ENCODE measurements at regions not wholly inside any gene's neighbourhood (a gene's known extent, or its start where the extent isn't known, plus 50 kb on each side); places are given as distances from the start of the nearest gene placed in this dataset.

DNA sequence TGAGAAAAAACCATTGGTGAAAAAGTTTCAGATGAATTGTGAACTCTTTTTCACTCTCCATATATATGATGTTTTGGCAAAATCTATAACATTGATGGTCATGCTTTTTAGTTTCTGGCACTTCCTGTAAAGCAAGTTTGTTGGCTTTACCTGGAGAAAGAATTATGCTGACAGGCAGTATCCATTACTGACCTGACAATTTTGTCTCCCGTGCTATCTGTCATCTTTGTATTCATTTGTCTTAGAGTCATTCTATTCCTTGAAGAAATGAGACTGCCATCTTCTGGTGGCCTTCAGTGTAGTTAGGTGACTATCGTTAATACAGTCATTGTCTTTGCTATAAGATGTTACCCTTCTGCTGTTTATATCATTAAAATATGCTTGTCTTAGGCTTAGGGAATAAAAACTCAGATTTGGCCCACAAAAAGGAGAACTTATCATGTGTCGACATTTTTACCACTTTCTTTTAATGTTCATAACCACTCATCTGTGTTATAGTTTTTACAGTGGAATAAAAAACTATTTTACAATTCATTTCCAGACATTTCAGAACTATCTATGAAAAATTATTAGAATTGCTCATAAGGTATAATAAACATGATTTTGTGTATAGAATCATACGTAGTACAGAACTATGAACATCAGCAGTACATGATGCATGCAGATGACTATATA, 707.0 kb downstream of the EPM2A start:
- peak in 3 of 14 experiments; percentile 29 to 36 (median 30) for DNase-seq
- Mint-ChIP-seq H3K36me3 (ENCODE audit: low read depth) (no peaks in the 10 kb centered on the region), H3K9me3 (no peaks in the 10 kb centered on the region), H3K27ac (no peak overlapping the region), H3K4me3 (no peak overlapping the region), H3K4me1 (ENCODE audit: low read depth) (no peaks in the 10 kb centered on the region), H3K27me3 (peaks cover 25% of the 10 kb centered on the region)
- Histone ChIP-seq H3K4me3 (ENCODE audit: low read length) (no peak overlapping the region), H3K27ac (ENCODE audit: low read depth in 1 of 2, low read length in 2 of 2) (no peak overlapping the region), H3K4me1 (ENCODE audit: insufficient read depth, low read length) (no peaks in the 10 kb centered on the region), H3K9me3 (ENCODE audit: control insufficient read depth in 1 of 2, insufficient read depth in 1 of 2, low read length in 2 of 2) (no peaks in the 10 kb centered on the region), H3K36me3 (ENCODE audit: insufficient read depth, low read length) (no peaks in the 10 kb centered on the region), H3K27me3 (ENCODE audit: control insufficient read depth in 1 of 2, insufficient read depth in 2 of 2, low read length in 2 of 2) (no peaks in the 10 kb centered on the region)
- ATAC-seq (ENCODE audit: poor library complexity) = peak; percentile 44
- POLR2A ChIA-PET = no interaction called here
- TF ChIP-seq, protein P1, sequence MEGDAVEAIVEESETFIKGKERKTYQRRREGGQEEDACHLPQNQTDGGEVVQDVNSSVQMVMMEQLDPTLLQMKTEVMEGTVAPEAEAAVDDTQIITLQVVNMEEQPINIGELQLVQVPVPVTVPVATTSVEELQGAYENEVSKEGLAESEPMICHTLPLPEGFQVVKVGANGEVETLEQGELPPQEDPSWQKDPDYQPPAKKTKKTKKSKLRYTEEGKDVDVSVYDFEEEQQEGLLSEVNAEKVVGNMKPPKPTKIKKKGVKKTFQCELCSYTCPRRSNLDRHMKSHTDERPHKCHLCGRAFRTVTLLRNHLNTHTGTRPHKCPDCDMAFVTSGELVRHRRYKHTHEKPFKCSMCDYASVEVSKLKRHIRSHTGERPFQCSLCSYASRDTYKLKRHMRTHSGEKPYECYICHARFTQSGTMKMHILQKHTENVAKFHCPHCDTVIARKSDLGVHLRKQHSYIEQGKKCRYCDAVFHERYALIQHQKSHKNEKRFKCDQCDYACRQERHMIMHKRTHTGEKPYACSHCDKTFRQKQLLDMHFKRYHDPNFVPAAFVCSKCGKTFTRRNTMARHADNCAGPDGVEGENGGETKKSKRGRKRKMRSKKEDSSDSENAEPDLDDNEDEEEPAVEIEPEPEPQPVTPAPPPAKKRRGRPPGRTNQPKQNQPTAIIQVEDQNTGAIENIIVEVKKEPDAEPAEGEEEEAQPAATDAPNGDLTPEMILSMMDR (IDR thresholded peaks at IDR 0.05) = peak; percentile 35
- intact Hi-C loops (cut with DNase I, micrococcal nuclease) = loop anchor here (2.0 to 10.0 kb wide), 3 partner anchors 443 to 1453 kb away; no protein-coding TSS in a partner anchor
- CTCF ChIA-PET = no interaction called here

DNA sequence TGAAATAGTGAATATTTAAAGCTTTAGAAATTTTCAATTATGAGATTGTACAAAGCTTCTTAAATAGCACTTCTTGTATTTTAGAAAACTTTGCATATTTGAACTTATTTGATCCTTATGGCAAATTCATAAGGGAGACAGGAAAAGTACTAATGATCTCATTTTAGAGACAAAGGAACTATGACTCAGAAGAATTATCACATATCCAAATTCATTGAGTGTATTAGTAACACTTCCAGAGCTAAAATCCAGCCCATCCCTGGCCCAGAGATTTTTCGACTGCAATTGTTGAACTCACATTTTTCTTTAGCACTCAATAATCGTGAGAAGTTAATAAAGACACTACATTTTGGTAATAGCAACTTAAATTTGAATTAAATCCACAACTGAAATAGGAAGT, 704.3 kb downstream of the EPM2A start:
- no peak overlapping the region for H3K4me3 Mint-ChIP-seq
- no peaks in the 10 kb centered on the region for H3K9me3 Mint-ChIP-seq
- peaks cover 42% of the 10 kb centered on the region for H3K27me3 Mint-ChIP-seq
- no peak for DNase-seq
- POLR2A ChIA-PET = no interaction called here
- Histone ChIP-seq H3K9me3 (ENCODE audit: control insufficient read depth in 1 of 2, insufficient read depth in 1 of 2, low read length in 2 of 2) (no peaks in the 10 kb centered on the region), H3K4me3 (ENCODE audit: low read length) (no peak overlapping the region), H3K27me3 (ENCODE audit: control insufficient read depth in 1 of 2, insufficient read depth in 2 of 2, low read length in 2 of 2) (no peaks in the 10 kb centered on the region), H3K27ac (ENCODE audit: low read depth in 1 of 2, low read length in 2 of 2) (no peak overlapping the region), H3K4me1 (ENCODE audit: insufficient read depth, low read length) (no peaks in the 10 kb centered on the region), H3K36me3 (ENCODE audit: insufficient read depth, low read length) (no peaks in the 10 kb centered on the region)
- H3K36me3 Mint-ChIP-seq (ENCODE audit: low read depth) = no peaks in the 10 kb centered on the region
- intact Hi-C loops (cut with DNase I, micrococcal nuclease) = no loop called here
- TF ChIP-seq, protein P1 (IDR thresholded peaks at IDR 0.05) = no peak
- ATAC-seq (ENCODE audit: poor library complexity) = no peak
- CTCF ChIA-PET = no interaction called here
- no peak overlapping the region for H3K27ac Mint-ChIP-seq
- no peaks in the 10 kb centered on the region for H3K4me1 Mint-ChIP-seq (ENCODE audit: low read depth)

DNA sequence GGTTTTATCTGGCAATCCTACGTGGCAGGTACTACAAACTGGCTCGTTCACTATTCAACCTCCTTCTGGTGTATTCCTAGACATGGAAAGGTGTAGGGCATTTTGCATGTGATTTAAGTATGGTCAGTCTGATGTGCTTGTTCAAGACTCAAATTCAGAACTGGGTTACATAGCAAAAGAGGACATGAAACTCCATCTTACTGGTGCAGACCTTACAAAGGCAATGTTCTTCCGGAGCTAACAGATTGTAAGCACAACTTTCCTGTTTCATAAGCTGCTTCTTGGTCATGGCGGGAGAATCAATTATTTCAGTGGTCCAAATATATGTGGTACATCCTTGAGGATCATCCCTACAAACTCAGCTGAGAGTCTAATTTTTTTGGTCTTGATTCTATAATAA, 703.4 kb downstream of the EPM2A start:
- Histone ChIP-seq H3K4me1 (ENCODE audit: insufficient read depth, low read length) (no peaks in the 10 kb centered on the region), H3K36me3 (ENCODE audit: insufficient read depth, low read length) (no peaks in the 10 kb centered on the region), H3K27ac (ENCODE audit: low read depth in 1 of 2, low read length in 2 of 2) (no peak overlapping the region), H3K27me3 (ENCODE audit: control insufficient read depth in 1 of 2, insufficient read depth in 2 of 2, low read length in 2 of 2) (no peaks in the 10 kb centered on the region), H3K4me3 (ENCODE audit: low read length) (no peak overlapping the region), H3K9me3 (ENCODE audit: control insufficient read depth in 1 of 2, insufficient read depth in 1 of 2, low read length in 2 of 2) (no peaks in the 10 kb centered on the region)
- Mint-ChIP-seq H3K4me1 (ENCODE audit: low read depth) (no peaks in the 10 kb centered on the region), H3K4me3 (no peak overlapping the region), H3K27ac (no peak overlapping the region), H3K27me3 (peaks cover 36% of the 10 kb centered on the region), H3K9me3 (no peaks in the 10 kb centered on the region), H3K36me3 (ENCODE audit: low read depth) (no peaks in the 10 kb centered on the region)
- ChIA-PET CTCF (interaction anchor here (1.1 kb wide), 1 partner anchor 54 kb away, joined by 3 read pairs; no protein-coding TSS in a partner anchor), POLR2A (no interaction called here)
- intact Hi-C loops (cut with DNase I, micrococcal nuclease) = no loop called here
- TF ChIP-seq, protein P1 (IDR thresholded peaks at IDR 0.05) = no peak
- ATAC-seq (ENCODE audit: poor library complexity) (no peak), DNase-seq (no peak)

Measured in CD4-positive, alpha-beta T cell (primary cell).